Cardiac muscle cell (in vitro differentiated cells and primary cell): ENCODE measurements at regions not wholly inside any gene's neighbourhood (a gene's known extent, or its start where the extent isn't known, plus 50 kb on each side); places are given as distances from the start of the nearest gene placed in this dataset.
A peak's percentile ranks its signal among the peaks of the same experiment; 100 is the strongest.

ENCODE experiments used
- DNase-seq, 2 donors: peaks; one replicate each; pipeline versions ENCODE4 v3.0.0 to v3.0.0-alpha.2; 2010 to 2017; ENCODE audit warnings: low read depth in 1 of 2, low spot score in 1 of 2
- H3K27ac ChIP-seq: fragments of 200-600 bp; sonication (generic); 2 replicates; pipeline ENCODE4 v1.5.1; 2016
- H3K27me3 ChIP-seq: fragments of 200-600 bp; sonication (generic); 2 replicates; pipeline ENCODE4 v1.6.0; 2016; ENCODE audit warnings: control low read depth
- H3K36me3 ChIP-seq: fragments of 200-600 bp; sonication (generic); 2 replicates; pipeline ENCODE4 v1.5.1; 2016; ENCODE audit warnings: control low read depth
- H3K4me1 ChIP-seq: fragments of 200-600 bp; sonication (generic); 2 replicates; pipeline ENCODE4 v1.8.1; 2017; ENCODE audit warnings: low read depth, mild to moderate bottlenecking, mixed run types
- H3K4me3 ChIP-seq: fragments of 200-600 bp; sonication (generic); 2 replicates; pipeline ENCODE4 v1.5.1; 2016; ENCODE audit warnings: mild to moderate bottlenecking
- H3K9me3 ChIP-seq: fragments of 200-600 bp; sonication (generic); 2 replicates; pipeline ENCODE4 v1.5.1; 2017; ENCODE audit warnings: low read depth, mild to moderate bottlenecking, control low read depth
- TF ChIP-seq, protein P1 (sequence below): IDR thresholded peaks from 2 replicates; pipeline ENCODE4 v1.5.1; 2012; ENCODE audit warnings: low read depth, mild to moderate bottlenecking, low read length

DNA sequence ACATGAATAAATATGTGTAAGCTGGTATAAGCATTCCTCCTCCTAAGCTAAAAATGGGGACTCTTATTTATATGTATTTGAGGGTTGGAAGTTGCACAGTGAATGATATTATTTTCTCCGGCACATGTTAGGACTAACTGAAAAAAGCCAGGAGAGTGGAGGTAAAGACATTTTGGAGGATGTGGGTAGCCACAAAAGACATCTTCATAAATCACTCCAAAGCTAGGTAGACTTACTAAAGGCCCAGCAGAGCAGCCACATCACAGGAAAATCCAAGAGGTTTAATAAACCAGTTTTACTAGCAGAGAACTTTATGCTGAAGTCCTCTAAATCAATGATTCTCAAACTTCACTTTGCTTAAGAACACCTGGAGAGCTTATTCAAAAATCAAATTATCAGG is 424.7 kb downstream of the KCTD12 start:
- TF ChIP-seq, protein P1, sequence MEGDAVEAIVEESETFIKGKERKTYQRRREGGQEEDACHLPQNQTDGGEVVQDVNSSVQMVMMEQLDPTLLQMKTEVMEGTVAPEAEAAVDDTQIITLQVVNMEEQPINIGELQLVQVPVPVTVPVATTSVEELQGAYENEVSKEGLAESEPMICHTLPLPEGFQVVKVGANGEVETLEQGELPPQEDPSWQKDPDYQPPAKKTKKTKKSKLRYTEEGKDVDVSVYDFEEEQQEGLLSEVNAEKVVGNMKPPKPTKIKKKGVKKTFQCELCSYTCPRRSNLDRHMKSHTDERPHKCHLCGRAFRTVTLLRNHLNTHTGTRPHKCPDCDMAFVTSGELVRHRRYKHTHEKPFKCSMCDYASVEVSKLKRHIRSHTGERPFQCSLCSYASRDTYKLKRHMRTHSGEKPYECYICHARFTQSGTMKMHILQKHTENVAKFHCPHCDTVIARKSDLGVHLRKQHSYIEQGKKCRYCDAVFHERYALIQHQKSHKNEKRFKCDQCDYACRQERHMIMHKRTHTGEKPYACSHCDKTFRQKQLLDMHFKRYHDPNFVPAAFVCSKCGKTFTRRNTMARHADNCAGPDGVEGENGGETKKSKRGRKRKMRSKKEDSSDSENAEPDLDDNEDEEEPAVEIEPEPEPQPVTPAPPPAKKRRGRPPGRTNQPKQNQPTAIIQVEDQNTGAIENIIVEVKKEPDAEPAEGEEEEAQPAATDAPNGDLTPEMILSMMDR, result no peak
- no peak for DNase-seq
- H3K27me3 ChIP-seq, result no peaks in the 10 kb centered on the region
- H3K4me3 ChIP-seq, result no peak overlapping the region
- no peak overlapping the region for H3K27ac ChIP-seq
- H3K9me3 ChIP-seq, result no peaks in the 10 kb centered on the region
- H3K4me1 ChIP-seq, result peaks cover 4% of the 10 kb centered on the region
- no peaks in the 10 kb centered on the region for H3K36me3 ChIP-seq

DNA sequence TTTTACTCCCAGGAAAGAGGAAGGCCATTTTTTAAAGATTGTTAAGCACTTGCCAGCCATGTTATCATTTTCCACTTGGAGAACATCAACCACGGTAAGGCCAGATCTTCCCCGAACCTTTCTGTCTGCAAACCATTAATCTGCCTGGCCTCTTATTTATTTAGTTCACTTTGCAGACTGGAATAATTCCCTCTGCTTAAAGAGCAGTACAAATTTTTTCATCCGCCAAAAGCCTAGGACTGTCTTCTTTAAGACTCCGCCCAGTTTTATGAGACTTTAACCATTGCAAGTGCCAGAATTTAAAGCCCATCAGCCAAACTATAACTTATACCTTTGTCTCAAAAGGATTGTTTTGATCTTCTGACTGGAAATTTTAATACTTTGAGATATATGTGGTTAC is 426.3 kb downstream of the KCTD12 start:
- Histone ChIP-seq H3K4me1 (peaks cover 4% of the 10 kb centered on the region), H3K36me3 (no peaks in the 10 kb centered on the region), H3K27me3 (no peaks in the 10 kb centered on the region), H3K27ac (no peak overlapping the region), H3K4me3 (no peak overlapping the region), H3K9me3 (no peaks in the 10 kb centered on the region)
- DNase-seq, result no peak
- TF ChIP-seq, protein P1, result no peak

GRCh38 chr13:76455960-76456359 is 430.2 kb downstream of the KCTD12 start:
- Histone ChIP-seq H3K9me3 (no peaks in the 10 kb centered on the region), H3K36me3 (no peaks in the 10 kb centered on the region), H3K4me3 (no peak overlapping the region), H3K27me3 (no peaks in the 10 kb centered on the region), H3K27ac (no peak overlapping the region), H3K4me1 (peaks cover 1% of the 10 kb centered on the region)
- TF ChIP-seq, protein P1, result no peak
- DNase-seq, result peak in 1 of 2 donors; percentile 33

DNA sequence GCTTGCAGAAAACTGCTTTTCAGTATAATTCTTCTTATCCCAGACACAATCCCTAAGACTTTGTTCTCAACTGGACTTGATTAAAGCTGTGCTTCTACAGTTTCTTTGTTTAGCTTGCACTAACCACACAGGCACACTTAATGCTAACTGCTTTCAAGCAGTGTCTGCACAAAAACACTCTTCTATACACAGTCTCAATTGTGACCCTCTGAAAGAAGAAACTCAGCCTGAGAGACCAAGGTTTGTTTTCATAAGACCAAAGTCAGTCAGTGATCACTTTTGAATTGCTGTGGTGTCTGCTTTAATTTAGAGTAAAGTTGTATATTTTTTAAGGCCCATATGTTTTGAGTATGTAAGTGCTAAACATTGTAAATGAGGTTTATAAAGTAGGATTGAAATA is 431.2 kb downstream of the KCTD12 start:
- no peak for DNase-seq
- Histone ChIP-seq H3K9me3 (no peaks in the 10 kb centered on the region), H3K4me1 (no peaks in the 10 kb centered on the region), H3K4me3 (no peak overlapping the region), H3K36me3 (no peaks in the 10 kb centered on the region), H3K27ac (no peak overlapping the region), H3K27me3 (no peaks in the 10 kb centered on the region)
- TF ChIP-seq, protein P1, result no peak

DNA sequence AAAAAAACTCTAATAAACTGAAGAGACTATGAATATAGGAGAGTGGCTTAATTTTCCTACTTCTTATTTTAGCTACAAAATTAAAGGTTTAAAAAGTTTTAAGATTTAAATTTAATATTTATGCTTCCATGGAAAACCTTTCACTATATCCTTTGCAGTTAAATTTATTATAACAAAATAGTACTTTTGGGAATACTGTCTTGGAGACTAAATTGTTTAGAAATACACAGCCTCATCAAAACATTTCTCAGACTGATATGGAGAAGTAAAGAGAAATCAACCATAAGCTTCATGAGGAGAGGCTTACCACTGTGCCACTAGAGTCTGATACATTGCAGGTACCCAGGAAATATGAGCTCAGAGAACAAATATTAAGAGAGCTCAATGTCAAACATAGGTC is 436.5 kb downstream of the KCTD12 start:
- H3K9me3 ChIP-seq, result no peaks in the 10 kb centered on the region
- no peaks in the 10 kb centered on the region for H3K4me1 ChIP-seq
- no peaks in the 10 kb centered on the region for H3K27me3 ChIP-seq
- H3K36me3 ChIP-seq, result no peaks in the 10 kb centered on the region
- TF ChIP-seq, protein P1, result no peak
- H3K27ac ChIP-seq, result no peak overlapping the region
- DNase-seq, result no peak
- H3K4me3 ChIP-seq, result peak overlapping the region; percentile 1

DNA sequence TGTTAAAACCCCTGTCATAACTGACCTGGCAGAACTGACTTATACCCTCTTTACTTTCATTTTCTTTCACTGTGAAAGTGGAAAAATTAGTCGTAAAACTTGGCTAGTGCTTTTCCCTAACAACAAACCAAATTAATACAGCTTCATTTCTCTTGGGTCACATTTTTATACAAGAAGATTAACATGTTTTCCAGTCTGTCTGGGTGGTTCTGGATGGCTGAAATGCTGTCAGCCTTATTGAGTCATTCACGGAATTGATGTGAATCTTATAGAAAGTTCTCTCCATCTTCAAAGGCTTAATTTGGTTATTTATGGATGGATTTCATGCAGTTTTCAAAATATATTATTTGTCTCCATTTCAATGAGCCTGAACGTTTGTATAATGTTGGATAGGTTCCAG is 440.0 kb downstream of the KCTD12 start:
- Histone ChIP-seq H3K27me3 (no peaks in the 10 kb centered on the region), H3K9me3 (no peaks in the 10 kb centered on the region), H3K27ac (no peak overlapping the region), H3K36me3 (no peaks in the 10 kb centered on the region), H3K4me1 (no peaks in the 10 kb centered on the region), H3K4me3 (no peak overlapping the region)
- DNase-seq, result no peak
- TF ChIP-seq, protein P1, result no peak
